ENCODE measurements at regions not wholly inside any gene's neighbourhood (a gene's known extent, or its start where the extent isn't known, plus 50 kb on each side); places are given as distances from the start of the nearest gene placed in this dataset.

DNA sequence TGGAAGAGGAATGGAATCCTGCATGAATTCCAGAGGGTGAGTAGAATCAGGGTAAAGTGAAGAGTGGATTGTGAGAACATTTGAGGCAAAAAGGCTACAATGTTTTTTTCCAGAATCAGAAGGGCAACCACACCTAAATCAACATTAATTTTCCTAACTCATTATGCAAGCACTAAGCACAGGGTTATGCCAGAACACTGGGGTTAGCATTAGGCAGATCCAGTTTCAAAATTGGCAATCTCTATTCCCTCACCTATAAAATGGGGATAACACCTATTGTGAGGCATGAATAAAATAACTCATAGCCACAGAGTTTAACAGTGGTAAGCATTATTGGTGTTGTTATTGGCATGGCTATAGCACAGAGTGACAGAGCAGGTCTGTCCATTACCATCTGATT, 378.6 kb upstream of the FAT3 start:
- no peaks in the 10 kb centered on the region for H3K9me2 ChIP-seq (replicated peaks; ENCODE audit: low read length)
- CTCF ChIA-PET: no interaction called here
- intact Hi-C loops (cut with micrococcal nuclease): no loop called here
- H3K27ac ChIP-seq (ENCODE audit: low read length): no peak overlapping the region
- no peak overlapping the region for H3K9ac ChIP-seq (ENCODE audit: low read length)
- BruUV-seq (replicated peaks): no TSS peak
- no peaks in the 10 kb centered on the region for H3K36me3 ChIP-seq (ENCODE audit: low read depth, low read length)
- no peaks in the 10 kb centered on the region; the same call in 1 of the 2 replicates for H3K9me3 ChIP-seq (ENCODE audit: low read length)
- H3K4me3 ChIP-seq (ENCODE audit: low read length): no peak overlapping the region
- no peaks in the 10 kb centered on the region for H3K27me3 ChIP-seq (ENCODE audit: low read length)
- no peak overlapping the region for H3K4me2 ChIP-seq (ENCODE audit: low read length)
- H3K4me1 ChIP-seq (ENCODE audit: insufficient read depth, low read length): no peaks in the 10 kb centered on the region
- H2AFZ ChIP-seq (ENCODE audit: low read length): no peak overlapping the region
- H3K79me2 ChIP-seq (ENCODE audit: low read length): no peaks in the 10 kb centered on the region
- POLR2A ChIA-PET (ENCODE audit: unreplicated experiment): no interaction called here
- DNase-seq (peak; percentile 12), ATAC-seq (no peak)
- TF ChIP-seq EZH2phosphoT487 (IDR thresholded peaks at IDR 0.05; ENCODE audit: borderline replicate concordance, low read length): no peak
- TF ChIP-seq EZH2 (IDR thresholded peaks at IDR 0.05; ENCODE audit: low read length, unreplicated experiment): no peak
- no peak for TF ChIP-seq CTCF (conservative IDR thresholded peaks at IDR 0.05; ENCODE audit: low read depth, low read length)
- H3F3A ChIP-seq (ENCODE audit: low read length, unreplicated experiment): no peaks in the 10 kb centered on the region
- no peaks in the 10 kb centered on the region for H4K20me1 ChIP-seq (ENCODE audit: low read length)

DNA sequence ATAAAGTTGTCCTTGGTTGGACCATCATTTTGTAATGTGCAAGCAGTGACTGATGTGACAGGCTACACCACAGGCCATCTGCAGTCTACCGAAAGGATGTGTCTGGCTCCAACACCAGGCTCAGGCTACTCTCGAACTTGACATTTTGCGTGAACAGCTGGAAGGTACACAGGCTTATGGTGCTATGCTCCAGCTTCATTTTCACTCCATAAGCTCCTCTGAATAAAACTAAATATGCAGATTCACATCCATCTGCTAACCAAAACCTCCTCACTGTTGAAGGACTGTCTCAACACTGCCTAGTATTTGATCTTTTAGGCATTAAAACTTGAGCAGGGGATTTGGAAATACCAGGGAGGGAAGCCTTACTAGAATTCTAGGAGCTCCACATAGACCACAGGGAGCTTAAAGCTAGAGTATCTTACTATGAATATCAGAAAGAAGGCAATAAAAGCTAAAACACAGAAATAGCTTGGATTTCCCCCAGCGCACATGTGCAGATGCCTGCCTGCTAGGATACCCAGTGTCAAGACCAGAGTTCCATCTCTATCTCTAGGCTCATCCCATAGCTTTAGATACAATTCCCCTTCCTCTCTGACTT, 383.9 kb upstream of the FAT3 start:
- no peak for ATAC-seq
- CTCF ChIA-PET: no interaction called here
- no peaks in the 10 kb centered on the region for H4K20me1 ChIP-seq (ENCODE audit: low read length)

More for the DNA sequence above, 383.9 kb upstream of the FAT3 start:
- BruUV-seq (replicated peaks): no TSS peak
- Histone ChIP-seq H3K36me3 (ENCODE audit: low read depth, low read length) (no peaks in the 10 kb centered on the region), H3K27ac (ENCODE audit: low read length) (no peak overlapping the region), H3K27me3 (ENCODE audit: low read length) (no peaks in the 10 kb centered on the region), H3K4me2 (ENCODE audit: low read length) (no peak overlapping the region), H3K4me1 (ENCODE audit: insufficient read depth, low read length) (no peaks in the 10 kb centered on the region), H3F3A (ENCODE audit: low read length, unreplicated experiment) (no peaks in the 10 kb centered on the region), H3K9me2 (replicated peaks; ENCODE audit: low read length) (no peaks in the 10 kb centered on the region), H2AFZ (ENCODE audit: low read length) (no peak overlapping the region), H3K9me3 (ENCODE audit: low read length) (no peaks in the 10 kb centered on the region; the same call in 1 of the 2 replicates), H3K4me3 (ENCODE audit: low read length) (no peak overlapping the region), H3K9ac (ENCODE audit: low read length) (no peak overlapping the region), H3K79me2 (ENCODE audit: low read length) (no peaks in the 10 kb centered on the region)
- POLR2A ChIA-PET (ENCODE audit: unreplicated experiment): no interaction called here
- intact Hi-C loops (cut with micrococcal nuclease): no loop called here
- TF ChIP-seq CTCF (conservative IDR thresholded peaks at IDR 0.05; ENCODE audit: low read depth, low read length) (no peak), EZH2 (IDR thresholded peaks at IDR 0.05; ENCODE audit: low read length, unreplicated experiment) (no peak), EZH2phosphoT487 (IDR thresholded peaks at IDR 0.05; ENCODE audit: borderline replicate concordance, low read length) (no peak)
- no peak for DNase-seq
